NOMO-1 (cell line): ENCODE measurements at regions not wholly inside any gene's neighbourhood (a gene's known extent, or its start where the extent isn't known, plus 50 kb on each side); places are given as distances from the start of the nearest gene placed in this dataset.
"Not testable (repeated sequence)": the region's sequence is repeated elsewhere in the genome, so short reads cannot be mapped to it uniquely, and the experiment has no call there.

ENCODE experiments used
- DNase-seq, 2 experiments: peaks; one replicate each; lab custom pipeline; 2025; ENCODE audit not compliant: unreplicated experiment in 2 of 2; lab: John Stamatoyannopoulos, UW

DNA sequence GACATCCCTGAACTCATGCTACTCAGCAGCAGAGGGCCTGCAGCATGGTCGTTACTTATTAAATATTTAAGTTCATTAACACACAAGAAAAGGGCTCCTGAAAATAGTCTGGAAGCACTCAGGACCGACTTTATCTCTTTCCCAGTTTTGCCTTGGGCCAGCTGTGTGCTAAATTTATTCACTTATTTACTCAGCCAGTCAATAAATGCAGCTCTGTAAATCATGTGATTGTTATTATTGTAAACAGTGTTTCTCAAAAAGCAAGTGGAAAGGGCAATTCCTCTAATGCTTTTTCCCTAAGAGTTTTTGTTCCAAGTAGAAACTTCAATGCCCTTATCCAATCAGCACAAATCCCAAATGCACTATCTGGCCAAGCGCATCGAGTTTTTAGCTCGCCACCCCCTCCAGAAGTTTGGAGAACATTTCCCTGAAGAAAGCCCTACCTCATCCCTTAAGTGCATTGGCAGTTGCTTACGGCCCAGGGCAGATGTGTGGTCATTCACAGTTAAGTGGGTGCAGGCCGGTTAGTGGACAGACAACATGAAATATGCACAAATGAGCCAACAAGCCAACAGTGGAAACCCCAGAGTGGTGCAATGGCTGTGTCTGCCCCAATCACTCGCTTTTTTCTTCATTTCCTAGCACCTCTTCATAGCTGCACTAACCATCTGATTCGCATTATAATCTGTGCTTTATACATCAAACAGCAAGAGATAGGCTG lies 125.8 kb downstream of the SMIM20 start:
- no peak for DNase-seq

DNA sequence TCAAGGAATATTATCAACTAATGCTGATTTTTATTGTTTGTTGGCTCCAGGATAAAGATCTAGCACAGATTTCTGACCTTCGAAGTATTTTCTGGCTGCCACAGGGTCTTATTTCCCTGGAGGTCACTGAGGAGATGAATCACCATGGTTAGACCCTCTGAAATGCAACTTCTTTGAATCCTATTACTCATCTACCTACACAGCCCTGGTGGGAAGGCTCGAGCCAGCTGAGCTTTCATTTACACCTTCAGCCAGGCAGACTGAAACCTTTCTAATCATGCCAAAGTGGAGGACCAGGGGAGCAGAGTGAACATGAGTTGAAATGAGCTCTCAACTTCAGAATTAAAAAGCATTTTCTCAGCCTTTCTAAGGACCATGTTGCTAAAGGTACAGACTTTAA lies 130.5 kb downstream of the SMIM20 start:
- no peak for DNase-seq

DNA sequence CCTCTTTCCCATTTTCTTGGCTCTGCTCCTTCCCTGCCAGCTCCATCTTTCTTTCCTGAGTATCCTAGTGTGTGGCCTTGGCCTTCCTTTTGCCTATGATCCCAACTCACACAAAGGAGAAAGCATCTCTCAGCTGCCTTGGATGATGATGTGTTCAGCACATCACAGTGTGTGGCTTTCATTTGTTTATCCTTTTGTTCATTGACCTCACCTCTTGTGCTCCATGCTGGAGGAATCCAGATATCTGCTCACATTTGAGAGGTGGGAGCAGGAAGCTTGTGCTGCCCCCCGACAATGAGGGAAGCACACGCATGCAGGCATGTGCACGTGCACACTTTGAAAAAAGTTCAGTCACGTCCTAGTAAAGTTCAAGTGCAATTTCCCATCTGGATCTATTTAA lies 131.0 kb downstream of the SMIM20 start:
- no peak for DNase-seq

GRCh38 chr4:26047795-26048194 lies 133.8 kb downstream of the SMIM20 start:
- DNase-seq = no peak

- DNase-seq = no peak
These were observed 134.4 kb downstream of the SMIM20 start for GRCh38 chr4:26048378-26048882.

GRCh38 chr4:26048950-26049349 lies 134.9 kb downstream of the SMIM20 start:
- no peak for DNase-seq

GRCh38 chr4:26049447-26049846 lies 135.4 kb downstream of the SMIM20 start:
- no peak for DNase-seq

DNA sequence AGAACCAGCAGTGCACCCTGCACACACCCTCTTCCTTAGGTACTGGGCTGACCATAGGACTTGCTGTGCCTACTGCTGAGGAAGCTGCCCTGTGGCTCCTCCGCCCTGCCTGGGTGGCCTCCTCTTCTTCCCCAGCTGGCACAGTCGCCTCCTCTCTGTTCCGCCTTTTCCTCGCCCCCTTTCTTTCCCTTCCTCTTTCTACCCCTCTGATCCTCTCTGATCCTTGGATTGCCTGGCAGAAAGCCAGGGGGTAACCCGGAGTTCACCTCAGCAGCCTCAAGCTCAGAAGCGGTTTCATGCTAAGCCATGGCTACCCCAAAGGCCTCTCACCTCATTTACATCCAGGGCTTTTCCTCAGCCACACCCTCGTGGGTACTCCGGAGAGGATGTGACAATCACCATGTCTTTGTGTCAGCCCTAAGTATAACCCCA lies 136.2 kb downstream of the SMIM20 start:
- DNase-seq = peak in 1 of 2 experiments; percentile 20

DNA sequence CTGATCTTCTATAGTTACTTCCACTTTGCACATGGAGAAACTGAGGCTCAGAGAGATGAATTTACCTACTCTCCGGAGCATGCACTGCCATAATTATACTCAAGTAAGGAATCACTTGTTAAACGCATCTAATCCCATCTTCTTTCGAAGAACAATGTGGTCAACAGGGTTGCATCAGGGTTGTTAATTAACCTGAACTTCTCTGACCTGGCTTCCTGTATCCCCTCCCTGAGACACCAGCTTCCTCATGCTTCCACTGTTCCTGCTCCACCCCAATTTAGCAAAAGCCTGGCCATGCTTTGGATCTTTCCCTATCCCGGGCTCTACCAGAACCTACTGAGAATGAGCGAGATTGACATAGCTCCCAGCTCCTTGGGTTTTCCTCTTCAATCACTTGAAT lies 136.7 kb downstream of the SMIM20 start:
- no peak for DNase-seq

- no peak for DNase-seq
These were observed 137.2 kb downstream of the SMIM20 start for GRCh38 chr4:26051240-26051639.

DNA sequence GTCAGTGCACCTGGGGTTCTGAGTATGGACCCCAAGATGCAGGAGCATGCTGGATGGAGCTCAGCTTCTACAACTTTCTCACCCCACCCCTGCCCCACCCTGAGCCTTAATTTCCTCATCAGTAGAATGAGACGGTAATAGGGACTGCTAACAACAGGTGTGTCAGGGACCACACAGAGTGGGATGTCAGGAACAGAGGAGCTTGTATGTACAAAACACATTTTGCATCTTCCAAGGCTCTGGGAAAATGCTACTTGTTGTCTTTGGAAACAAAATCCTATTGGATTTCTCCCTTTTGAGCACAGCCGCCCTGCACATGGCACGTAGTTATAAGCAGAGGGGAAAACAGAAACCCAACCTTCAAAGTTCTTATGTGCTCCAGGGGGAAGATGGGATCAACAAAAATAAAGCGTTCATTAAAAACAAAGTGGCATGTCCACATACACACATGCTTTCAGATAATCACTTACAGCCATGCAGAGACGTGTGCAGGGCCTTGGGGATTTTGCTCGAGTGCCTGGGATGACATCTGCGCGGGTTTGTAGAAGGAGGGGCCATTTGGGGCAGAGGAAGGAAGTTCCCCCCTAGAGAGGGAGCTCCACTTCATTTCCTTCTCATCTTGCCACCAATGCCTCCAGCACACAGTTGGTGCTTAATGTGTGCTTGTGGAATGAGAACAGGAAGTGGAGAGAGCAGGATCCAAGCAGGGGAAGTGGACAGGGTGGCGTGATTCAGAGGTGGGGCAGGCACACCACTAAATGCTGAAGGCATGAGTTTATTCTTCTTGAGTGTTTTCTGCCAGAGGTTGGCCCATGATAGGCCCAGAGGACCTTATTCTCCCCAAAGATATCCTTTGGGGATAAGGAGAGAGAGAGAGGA lies 138.9 kb downstream of the SMIM20 start:
- DNase-seq = no peak

- no peak for DNase-seq
These were observed 139.7 kb downstream of the SMIM20 start for GRCh38 chr4:26053761-26054160.

GRCh38 chr4:26055855-26056254 lies 141.8 kb downstream of the SMIM20 start:
- no peak for DNase-seq

GRCh38 chr4:26056406-26056805 lies 142.4 kb downstream of the SMIM20 start:
- peak in 1 of 2 experiments; percentile 37 for DNase-seq

- not testable (repeated sequence) for DNase-seq
These were observed 143.8 kb downstream of the SMIM20 start for GRCh38 chr4:26057839-26058238.

DNA sequence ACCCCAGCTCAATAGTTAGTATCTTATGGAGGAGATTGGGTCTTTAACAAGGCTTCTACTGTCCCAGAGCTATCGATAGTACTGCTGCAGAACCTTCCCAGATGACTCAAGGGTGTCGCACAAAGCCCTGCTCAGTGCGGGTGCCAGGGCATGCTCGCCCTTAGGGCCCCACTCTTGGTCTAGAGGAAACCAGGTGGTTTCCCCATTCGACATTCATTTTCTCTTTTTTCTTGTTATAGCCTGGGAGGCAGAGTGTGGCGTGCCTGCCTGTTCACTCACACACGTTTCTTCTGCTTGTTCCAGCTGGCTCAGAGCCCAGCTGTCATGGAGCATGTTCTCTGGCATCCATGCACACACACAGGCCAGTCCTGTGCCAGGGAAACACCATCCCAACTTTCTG lies 144.5 kb downstream of the SMIM20 start:
- no peak for DNase-seq

DNA sequence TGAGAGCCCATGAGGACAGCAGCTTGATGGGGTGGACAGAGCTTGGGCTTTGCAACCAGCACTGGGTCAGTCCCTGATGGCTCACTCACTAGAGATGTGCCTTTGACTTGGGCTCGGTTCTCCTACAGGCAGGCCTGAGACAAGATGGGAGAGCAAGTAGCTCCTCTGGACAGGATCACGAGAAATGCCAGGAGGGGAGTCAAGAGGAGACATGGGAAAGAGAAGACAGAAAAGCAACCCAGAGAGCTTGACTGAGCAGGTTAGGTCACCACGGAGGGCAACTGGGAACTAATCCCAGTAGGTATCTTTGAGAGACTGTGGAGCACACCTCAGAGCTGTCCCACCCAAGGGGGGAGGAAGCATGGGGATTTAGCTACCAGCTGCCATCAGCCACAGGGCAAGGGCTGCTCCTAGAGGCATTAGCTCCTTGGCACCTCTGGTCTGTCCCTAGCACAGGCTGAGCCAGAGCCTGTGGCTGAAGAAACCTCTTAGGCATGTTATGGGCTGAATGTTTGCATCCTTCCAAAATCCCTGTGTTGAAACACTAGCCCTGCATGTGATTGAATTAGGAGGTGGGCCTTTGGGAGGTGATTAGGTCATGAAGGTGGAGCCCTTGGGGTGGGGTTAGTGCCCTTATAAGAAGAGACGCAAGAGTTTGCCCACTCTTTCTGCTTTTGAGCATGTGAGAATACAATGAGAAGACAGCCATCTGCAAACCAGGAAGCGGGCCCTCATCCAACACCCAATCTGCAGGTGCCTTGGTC lies 145.6 kb downstream of the SMIM20 start:
- DNase-seq = no peak

DNA sequence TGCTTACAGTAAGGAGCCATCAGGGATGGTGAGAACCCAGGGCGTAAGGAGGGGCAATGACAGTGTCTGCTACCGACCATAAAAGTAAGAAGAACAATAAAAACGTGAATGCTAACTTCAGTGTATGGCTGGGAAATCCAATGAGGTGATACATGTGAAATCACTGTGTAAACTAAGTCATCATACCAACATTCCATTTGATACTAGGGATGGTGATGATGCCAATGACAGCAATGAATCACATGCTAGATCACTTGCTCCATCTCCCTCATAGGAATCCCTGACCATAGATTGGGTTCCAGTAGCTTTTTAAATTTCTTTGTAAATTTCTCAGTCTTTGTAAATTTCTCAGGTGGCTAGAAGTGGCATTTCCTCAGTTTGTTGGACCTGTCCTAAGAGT lies 146.3 kb downstream of the SMIM20 start:
- no peak for DNase-seq

DNA sequence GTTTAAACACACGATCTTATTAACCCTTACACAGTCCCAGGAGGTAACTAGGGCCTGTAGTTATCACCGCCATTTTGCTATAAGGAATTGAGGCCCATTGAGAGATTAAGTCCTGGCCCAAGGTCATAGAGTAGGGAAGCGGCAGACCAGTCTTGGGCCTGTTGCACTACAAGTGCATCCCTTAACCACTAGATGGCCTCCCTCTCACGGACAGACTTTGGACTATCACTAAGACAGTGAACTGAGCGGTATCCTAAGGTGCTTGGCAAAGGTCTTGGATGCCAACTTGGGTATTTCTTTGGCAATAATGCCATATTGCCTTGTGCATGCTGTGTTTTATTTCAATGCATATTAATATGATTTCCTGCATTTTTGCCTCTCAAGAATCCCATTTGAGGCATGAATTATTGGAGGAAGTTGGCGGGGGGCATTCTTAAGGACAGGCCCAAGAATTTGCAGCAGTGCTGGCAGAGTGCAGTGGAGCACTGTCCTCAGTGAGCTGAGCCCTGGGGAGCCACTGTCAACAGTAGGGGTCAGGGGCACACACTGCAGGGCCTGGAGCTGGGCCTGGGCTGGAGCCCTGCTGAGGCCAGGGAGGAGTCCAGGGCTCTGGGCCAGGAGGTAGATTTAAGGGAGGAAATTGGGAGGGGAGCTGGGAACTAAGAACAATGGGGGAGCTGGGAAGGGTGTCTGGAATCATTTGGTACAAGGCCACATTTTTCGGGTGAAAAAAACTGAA lies 147.4 kb downstream of the SMIM20 start:
- peak; percentile 43 to 69 for DNase-seq

DNA sequence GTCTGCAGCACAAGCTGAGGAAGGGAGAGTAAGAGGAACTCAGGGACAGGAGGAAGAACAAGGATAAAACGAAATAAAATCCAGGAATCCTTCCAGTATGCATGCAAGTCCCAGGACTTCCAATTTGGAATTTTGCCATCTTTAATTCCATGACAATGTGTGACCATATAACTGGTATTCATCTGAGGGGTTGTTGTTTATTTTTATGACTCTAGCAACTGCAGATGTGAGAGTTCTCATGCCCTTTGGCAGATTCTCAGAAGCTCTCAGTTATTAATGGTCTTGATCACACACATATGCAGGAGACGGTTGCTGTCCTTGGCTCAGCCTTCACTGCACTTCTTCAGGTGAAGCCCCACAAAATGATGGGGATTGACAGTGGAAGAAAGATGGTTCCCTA lies 148.2 kb downstream of the SMIM20 start:
- no peak for DNase-seq
